Bronchial epithelial cell (primary cell): ENCODE measurements at regions not wholly inside any gene's neighbourhood (a gene's known extent, or its start where the extent isn't known, plus 50 kb on each side); places are given as distances from the start of the nearest gene placed in this dataset.

Experiments
- DNase-seq: peaks from one replicate; pipeline ENCODE4 v3.0.0-alpha.2; 2010; ENCODE audit warnings: low read depth
- FAIRE-seq: peaks from 2 replicates; lab custom pipeline; 2011; peaks lifted over from hg19 to GRCh38; lab: Jason Lieb, UNC
- H3K27me3 ChIP-seq: 2 replicates; pipeline ENCODE4 v1.5.1; 2011; ENCODE audit warnings: low read length; ENCODE audit not compliant: control insufficient read depth, insufficient read depth
- H3K36me3 ChIP-seq: 2 replicates; pipeline ENCODE4 v1.5.1; 2011; ENCODE audit warnings: low read length; ENCODE audit not compliant: control insufficient read depth, insufficient read depth
- H3K4me3 ChIP-seq: 2 replicates; pipeline ENCODE4 v1.5.1; 2011; ENCODE audit warnings: mild to moderate bottlenecking, low read depth, low read length, control low read depth
- TF ChIP-seq, protein P1 (sequence below): IDR thresholded peaks from 2 replicates; pipeline ENCODE4 v1.5.1; 2011; ENCODE audit warnings: mild to moderate bottlenecking, moderate library complexity, low read length, control low read depth, inconsistent platforms; ENCODE audit not compliant: insufficient read depth, severe bottlenecking

DNA sequence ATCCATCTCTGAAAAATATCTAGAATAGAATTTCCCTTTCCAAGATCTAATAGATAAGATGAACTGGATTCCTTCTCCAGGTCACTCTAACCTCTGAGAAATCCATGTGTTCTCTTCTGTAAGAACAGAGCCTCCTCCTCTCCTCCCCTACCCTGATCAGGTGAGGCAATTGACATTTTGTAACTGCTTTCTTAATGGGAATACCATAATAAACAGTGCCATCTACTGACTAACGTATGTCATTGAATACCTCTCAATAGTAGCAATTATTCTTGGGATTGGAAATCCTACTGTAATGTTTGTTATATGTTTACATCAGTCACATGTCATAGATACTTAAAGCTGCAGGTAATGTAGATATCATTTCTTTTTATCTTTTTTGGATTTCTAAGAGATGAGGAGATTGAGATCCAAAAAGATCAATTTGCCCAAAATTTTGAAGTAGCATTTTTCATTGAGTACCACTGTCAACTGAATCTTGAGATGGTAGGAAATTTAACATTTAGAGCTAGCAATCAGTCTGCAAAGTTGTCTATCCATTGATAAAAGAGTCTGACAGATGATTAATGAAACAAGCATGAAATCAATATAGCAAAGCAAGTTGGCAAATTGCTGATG lies 365.8 kb upstream of the HSF2 start:
- H3K27me3 ChIP-seq, result no peaks in the 10 kb centered on the region
- DNase-seq, result peak; percentile 72
- no peaks in the 10 kb centered on the region for H3K36me3 ChIP-seq
- TF ChIP-seq, protein P1, sequence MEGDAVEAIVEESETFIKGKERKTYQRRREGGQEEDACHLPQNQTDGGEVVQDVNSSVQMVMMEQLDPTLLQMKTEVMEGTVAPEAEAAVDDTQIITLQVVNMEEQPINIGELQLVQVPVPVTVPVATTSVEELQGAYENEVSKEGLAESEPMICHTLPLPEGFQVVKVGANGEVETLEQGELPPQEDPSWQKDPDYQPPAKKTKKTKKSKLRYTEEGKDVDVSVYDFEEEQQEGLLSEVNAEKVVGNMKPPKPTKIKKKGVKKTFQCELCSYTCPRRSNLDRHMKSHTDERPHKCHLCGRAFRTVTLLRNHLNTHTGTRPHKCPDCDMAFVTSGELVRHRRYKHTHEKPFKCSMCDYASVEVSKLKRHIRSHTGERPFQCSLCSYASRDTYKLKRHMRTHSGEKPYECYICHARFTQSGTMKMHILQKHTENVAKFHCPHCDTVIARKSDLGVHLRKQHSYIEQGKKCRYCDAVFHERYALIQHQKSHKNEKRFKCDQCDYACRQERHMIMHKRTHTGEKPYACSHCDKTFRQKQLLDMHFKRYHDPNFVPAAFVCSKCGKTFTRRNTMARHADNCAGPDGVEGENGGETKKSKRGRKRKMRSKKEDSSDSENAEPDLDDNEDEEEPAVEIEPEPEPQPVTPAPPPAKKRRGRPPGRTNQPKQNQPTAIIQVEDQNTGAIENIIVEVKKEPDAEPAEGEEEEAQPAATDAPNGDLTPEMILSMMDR, result peak; percentile 47
- no peak for FAIRE-seq
- H3K4me3 ChIP-seq, result no peak overlapping the region

DNA sequence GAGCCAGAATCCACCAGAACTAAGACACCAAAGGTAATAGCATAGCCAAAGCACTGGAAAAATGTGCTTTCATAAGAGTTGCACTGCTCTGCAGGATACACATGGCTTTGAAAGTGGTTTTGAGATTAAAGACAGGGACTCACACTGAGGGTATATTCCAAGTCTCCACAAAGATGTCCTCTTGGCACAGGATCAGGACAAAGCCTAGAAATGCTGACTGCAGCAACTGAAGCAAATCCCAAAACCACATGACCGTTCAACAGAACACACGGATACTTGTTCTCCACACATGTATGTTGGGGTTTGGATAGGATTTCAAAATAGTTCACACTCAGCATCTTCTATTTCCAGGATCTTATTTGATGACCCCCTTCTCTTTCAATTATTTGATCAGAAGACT lies 364.3 kb upstream of the HSF2 start:
- Histone ChIP-seq H3K36me3 (no peaks in the 10 kb centered on the region), H3K27me3 (no peaks in the 10 kb centered on the region), H3K4me3 (no peak overlapping the region)
- TF ChIP-seq, protein P1, result no peak
- FAIRE-seq (no peak), DNase-seq (no peak)

DNA sequence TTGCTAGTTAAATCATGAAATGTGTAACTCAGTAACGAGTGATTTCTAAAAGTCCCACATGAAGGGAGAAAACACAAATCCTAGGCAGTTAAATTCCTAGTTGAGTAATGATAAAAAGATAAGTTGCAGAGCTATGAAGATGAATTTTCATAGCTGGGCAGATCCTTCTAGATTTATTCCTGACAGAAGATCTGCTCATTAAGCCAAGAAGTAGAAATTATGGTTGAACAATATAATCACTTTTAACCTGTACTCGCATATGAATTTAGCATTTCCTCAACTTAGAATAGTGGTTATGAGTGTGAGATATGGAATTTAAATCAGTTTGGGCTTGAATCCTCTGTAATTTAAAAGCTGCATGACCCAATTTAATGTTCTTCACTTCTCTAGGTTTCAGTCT lies 359.2 kb upstream of the HSF2 start:
- H3K4me3 ChIP-seq, result no peak overlapping the region
- DNase-seq (no peak), FAIRE-seq (no peak)
- no peaks in the 10 kb centered on the region for H3K27me3 ChIP-seq
- TF ChIP-seq, protein P1, result no peak
- no peaks in the 10 kb centered on the region for H3K36me3 ChIP-seq

GRCh38 chr6:122042380-122042779 lies 357.1 kb upstream of the HSF2 start:
- no peaks in the 10 kb centered on the region for H3K36me3 ChIP-seq
- H3K27me3 ChIP-seq, result no peaks in the 10 kb centered on the region
- TF ChIP-seq, protein P1, result no peak
- FAIRE-seq (no peak), DNase-seq (no peak)
- H3K4me3 ChIP-seq, result no peak overlapping the region

DNA sequence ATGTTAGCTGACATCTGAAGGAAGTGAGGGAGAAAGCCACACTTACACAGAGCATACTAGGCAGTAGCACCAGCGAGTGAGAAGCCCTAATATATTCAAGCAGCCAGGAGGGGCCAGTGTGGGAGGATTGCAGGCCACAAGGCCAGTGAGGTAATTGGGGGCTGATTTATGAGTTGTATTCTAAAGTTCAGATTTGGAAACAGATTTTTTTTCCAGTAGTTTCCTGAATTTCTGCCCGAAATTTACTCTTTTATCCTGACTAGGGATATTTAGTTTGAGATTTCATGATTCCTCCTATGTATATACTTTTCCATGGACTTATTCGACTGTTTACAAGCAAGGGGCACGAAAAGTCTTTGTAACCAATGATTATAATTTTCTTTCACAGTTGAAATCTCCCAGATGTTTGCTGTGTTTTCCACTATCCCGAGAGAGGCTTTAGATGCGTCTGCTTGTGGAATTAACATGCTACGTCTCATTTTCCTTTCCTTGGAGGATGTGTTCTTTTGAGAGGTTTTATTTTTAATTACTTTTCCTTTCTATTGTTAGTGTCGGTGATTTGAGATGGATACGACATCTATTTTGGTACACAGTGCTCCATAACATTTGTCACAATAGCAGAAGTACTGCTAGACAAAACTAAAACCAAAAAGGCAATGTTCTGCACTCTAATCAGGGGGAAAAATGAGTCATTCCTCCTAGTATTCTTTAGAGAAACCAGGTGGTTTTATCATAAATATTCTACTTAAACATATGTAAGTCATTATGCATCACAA lies 356.3 kb upstream of the HSF2 start:
- Histone ChIP-seq H3K4me3 (no peak overlapping the region), H3K36me3 (no peaks in the 10 kb centered on the region), H3K27me3 (no peaks in the 10 kb centered on the region)
- no peak for DNase-seq
- FAIRE-seq, result no peak
- TF ChIP-seq, protein P1, result no peak
